Ovary (tissue), 3 donors: ENCODE measurements at regions not wholly inside any gene's neighbourhood (a gene's known extent, or its start where the extent isn't known, plus 50 kb on each side); places are given as distances from the start of the nearest gene placed in this dataset.

Source experiments
- CTCF ChIP-seq, 3 donors: fragments of 450-650 bp in 2 of 3; fragments of 200-600 bp in 1 of 3; IDR thresholded peaks; one replicate each; pipeline versions ENCODE4 v1.5.1 to v1.8.0; 2016 to 2022; ENCODE audit warnings: antibody characterized with exemption in 3 of 3, mild to moderate bottlenecking in 1 of 3
- POLR2A ChIP-seq: fragments of 450-650 bp; IDR thresholded peaks from one replicate; pipeline ENCODE4 v1.6.1; 2017; ENCODE audit warnings: antibody characterized with exemption, mild to moderate bottlenecking, moderate library complexity
- donor health status: DM: no; HTN: no; CAD: no.

GRCh38 chr10:94216201-94216600 lies 146.5 kb downstream of the NOC3L start:
- no peak for TF ChIP-seq CTCF (IDR thresholded peaks at IDR 0.05)
- no peak for TF ChIP-seq POLR2A
